ENCODE measurements at regions not wholly inside any gene's neighbourhood (a gene's known extent, or its start where the extent isn't known, plus 50 kb on each side); places are given as distances from the start of the nearest gene placed in this dataset.

DNA sequence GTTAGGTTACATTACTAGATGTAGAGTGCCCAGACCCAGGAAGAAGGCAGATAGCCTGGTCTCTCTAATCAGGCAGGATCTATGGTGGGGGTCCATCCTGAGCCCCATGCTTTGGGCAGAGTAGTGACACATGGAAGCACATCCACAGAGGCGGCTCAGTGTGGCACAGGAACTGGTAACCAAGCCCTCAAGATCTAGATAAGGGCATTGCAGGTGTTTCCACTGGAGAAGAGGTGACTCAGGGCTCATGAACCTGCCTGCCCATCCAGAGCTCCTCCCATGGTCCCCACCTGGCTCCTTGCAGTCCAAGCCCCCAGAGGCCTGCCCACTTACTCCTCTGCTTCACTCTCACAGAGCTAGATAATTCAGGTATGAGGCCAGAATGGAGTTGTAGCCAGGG lies 62.0 kb upstream of the TMEM132E start:
- Histone ChIP-seq H3K27me3 (no peaks in the 10 kb centered on the region), H3K36me3 (no peaks in the 10 kb centered on the region), H3K4me3 (no peak overlapping the region), H3K9me3 (no peaks in the 10 kb centered on the region), H3K27ac (no peak overlapping the region), H3K4me1 (no peaks in the 10 kb centered on the region)
- TF ChIP-seq, protein P1, sequence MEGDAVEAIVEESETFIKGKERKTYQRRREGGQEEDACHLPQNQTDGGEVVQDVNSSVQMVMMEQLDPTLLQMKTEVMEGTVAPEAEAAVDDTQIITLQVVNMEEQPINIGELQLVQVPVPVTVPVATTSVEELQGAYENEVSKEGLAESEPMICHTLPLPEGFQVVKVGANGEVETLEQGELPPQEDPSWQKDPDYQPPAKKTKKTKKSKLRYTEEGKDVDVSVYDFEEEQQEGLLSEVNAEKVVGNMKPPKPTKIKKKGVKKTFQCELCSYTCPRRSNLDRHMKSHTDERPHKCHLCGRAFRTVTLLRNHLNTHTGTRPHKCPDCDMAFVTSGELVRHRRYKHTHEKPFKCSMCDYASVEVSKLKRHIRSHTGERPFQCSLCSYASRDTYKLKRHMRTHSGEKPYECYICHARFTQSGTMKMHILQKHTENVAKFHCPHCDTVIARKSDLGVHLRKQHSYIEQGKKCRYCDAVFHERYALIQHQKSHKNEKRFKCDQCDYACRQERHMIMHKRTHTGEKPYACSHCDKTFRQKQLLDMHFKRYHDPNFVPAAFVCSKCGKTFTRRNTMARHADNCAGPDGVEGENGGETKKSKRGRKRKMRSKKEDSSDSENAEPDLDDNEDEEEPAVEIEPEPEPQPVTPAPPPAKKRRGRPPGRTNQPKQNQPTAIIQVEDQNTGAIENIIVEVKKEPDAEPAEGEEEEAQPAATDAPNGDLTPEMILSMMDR (IDR thresholded peaks at IDR 0.05), result no peak
- intact Hi-C loops (cut with DNase I), result no loop called here
- no peak for DNase-seq (ENCODE audit: low spot score in 2 of 2)

DNA sequence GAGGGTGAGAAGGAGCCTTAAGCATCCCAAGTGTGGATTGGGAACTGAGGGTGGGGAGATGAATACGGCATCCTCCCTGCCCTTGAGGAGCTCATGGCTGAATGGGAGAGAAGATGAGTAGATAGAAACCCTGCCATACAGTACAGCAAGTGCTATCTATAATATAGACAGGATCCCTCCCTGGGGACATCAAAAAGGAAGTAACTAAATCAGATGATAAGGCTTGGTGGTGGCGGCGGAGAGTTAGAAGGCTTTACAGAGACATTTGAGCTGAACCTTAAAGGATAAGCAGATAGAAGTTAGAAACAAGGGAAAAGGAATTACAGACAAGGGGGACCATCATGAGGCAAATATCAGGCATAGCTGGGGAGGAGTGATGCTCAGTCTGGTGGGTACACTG lies 67.5 kb upstream of the TMEM132E start:
- TF ChIP-seq, protein P1 (IDR thresholded peaks at IDR 0.05), result no peak
- H3K9me3 ChIP-seq, result no peaks in the 10 kb centered on the region
- H3K27ac ChIP-seq, result no peak overlapping the region
- DNase-seq (ENCODE audit: low spot score in 2 of 2), result no peak
- intact Hi-C loops (cut with DNase I), result no loop called here
- H3K4me3 ChIP-seq, result no peak overlapping the region
- H3K36me3 ChIP-seq, result no peaks in the 10 kb centered on the region
- no peaks in the 10 kb centered on the region for H3K4me1 ChIP-seq
- H3K27me3 ChIP-seq, result no peaks in the 10 kb centered on the region

DNA sequence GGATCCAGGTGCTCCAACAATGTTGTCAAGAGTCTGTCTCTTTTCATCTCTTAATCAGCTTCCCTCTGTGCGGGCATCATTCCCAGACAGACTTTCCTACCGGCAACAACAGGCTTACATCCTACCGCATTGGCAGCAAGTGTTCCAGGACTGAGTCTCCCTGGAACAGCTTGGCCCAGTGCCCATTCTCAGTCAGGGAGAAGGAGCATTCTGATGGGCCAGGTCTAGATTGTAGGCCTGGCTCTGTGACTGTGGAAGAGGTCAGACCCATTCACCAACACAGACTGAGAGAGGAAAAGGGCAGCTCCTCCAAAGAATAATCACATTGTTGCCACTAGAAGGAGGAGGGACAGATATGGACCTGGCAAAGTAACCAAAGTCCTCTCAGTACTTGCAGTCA lies 68.1 kb upstream of the TMEM132E start:
- intact Hi-C loops (cut with DNase I), result no loop called here
- no peaks in the 10 kb centered on the region for H3K36me3 ChIP-seq
- no peaks in the 10 kb centered on the region for H3K9me3 ChIP-seq

DNA sequence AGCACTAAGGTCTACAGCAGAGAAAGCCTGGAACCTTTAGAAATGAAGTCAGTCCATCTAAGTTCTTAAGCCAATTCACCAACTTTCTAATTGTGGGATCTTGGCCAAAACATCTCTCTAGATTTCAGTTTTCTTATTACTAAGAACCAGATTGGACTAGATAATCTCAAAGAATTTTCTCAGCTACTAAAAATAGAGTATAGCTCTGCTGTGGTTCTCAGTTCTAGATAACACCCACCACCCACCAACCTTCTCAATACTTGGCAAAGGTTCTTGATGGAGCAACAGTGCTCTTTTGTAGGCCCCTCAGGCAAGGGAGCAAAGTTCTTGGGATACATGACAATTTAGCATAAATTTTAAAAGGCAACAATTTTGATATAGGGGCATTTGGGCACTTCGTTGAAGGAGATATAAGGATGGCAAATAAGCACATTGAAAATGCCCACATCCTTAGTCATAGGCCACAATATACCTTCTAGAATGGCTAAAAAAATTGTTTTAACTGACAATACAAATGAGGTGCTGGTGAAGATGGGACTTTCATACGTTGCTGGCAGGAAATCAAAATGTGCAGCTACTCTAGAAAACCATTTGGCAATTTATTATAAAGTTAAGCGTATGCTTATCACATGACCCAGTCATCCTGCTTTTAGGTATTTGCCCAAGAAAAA lies 74.4 kb upstream of the TMEM132E start:
- H3K27ac ChIP-seq, result no peak overlapping the region
- H3K36me3 ChIP-seq, result no peaks in the 10 kb centered on the region
- TF ChIP-seq, protein P1 (IDR thresholded peaks at IDR 0.05), result no peak
- H3K27me3 ChIP-seq, result no peaks in the 10 kb centered on the region
- H3K9me3 ChIP-seq, result no peaks in the 10 kb centered on the region
- no peak for DNase-seq (ENCODE audit: low spot score in 2 of 2)
- intact Hi-C loops (cut with DNase I), result no loop called here
- H3K4me1 ChIP-seq, result no peaks in the 10 kb centered on the region
- H3K4me3 ChIP-seq, result no peak overlapping the region

More for the DNA sequence above, 68.1 kb upstream of the TMEM132E start:
- no peaks in the 10 kb centered on the region for H3K4me1 ChIP-seq
- no peak overlapping the region for H3K27ac ChIP-seq
- no peaks in the 10 kb centered on the region for H3K27me3 ChIP-seq
- H3K4me3 ChIP-seq, result no peak overlapping the region
- no peak for DNase-seq (ENCODE audit: low spot score in 2 of 2)
- TF ChIP-seq, protein P1 (IDR thresholded peaks at IDR 0.05), result no peak

DNA sequence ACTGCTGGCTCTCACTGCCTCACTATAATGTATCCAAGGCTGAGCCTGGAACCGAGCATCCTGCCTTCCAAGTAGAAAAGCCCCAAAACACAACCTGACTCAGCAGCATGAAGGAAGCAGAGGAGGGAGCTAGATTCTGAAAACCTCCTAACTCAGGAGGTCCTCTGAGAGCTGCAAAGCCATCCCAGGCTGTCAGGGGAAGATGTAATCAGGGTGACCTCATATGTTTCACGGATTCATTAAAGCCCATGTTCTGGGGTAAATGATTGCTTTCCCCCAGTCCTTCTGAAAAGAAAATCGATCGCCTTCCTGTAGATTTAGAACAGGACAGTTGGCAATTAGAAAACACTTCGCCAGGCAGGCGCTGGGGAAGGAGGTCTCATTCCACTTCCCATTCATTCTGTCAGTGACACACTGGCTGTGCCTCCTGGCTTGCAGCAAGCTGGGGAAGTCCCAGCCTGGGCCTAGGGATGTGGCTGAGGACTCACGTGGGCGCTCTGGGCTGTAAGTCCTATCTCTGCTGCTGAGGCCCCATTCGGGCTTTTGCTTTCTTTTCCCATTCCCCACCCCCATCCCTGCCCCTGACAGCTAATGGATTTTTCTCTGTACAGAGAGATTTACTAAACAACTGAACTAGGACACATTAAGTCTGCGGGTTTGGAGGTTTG lies 75.7 kb upstream of the TMEM132E start:
- Histone ChIP-seq H3K4me3 (no peak overlapping the region), H3K4me1 (no peaks in the 10 kb centered on the region), H3K27me3 (no peaks in the 10 kb centered on the region), H3K9me3 (no peaks in the 10 kb centered on the region), H3K27ac (no peak overlapping the region), H3K36me3 (no peaks in the 10 kb centered on the region)
- TF ChIP-seq, protein P1 (IDR thresholded peaks at IDR 0.05), result no peak
- no peak for DNase-seq (ENCODE audit: low spot score in 2 of 2)
- intact Hi-C loops (cut with DNase I), result no loop called here

Data from ascending aorta (tissue), 2 donors.